NCI-H1105 treated with DMSO at 0.1 percent for 48 hours (cell line): ENCODE measurements at regions not wholly inside any gene's neighbourhood (a gene's known extent, or its start where the extent isn't known, plus 50 kb on each side); places are given as distances from the start of the nearest gene placed in this dataset.
"Not testable (repeated sequence)": the region's sequence is repeated elsewhere in the genome, so short reads cannot be mapped to it uniquely, and the experiment has no call there.

Experiments
- DNase-seq: peaks from one replicate; lab custom pipeline; 2025; lab: John Stamatoyannopoulos, UW

DNA sequence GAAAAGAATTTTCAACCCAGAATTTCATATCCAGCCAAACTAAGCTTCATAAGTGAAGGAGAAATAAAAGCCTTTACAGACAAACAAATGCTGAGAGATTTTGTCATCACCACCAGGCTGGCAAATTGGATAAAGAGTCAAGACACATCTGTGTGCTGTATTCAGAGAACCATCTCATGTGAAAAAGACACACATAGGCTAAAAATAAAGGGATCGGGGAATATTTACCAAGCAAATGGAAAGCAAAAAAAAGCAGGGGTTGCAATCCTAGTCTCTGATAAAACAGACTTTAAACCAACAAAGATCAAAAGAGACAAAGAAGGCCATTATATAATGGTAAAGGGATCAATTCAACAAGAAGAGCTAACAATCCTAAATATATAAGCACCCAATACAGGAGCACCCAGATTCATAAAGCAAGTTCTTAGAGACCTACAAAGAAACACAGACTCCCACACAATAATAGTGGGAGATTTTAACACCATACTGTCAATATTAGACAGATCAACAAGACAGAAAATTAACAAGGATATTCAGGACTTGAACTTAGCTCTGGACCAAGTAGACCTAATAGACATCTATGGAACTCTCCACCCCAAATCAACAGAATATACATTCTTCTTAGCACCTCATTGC lies 55.9 kb upstream of the ACSM6 start:
- DNase-seq = not testable (repeated sequence)

DNA sequence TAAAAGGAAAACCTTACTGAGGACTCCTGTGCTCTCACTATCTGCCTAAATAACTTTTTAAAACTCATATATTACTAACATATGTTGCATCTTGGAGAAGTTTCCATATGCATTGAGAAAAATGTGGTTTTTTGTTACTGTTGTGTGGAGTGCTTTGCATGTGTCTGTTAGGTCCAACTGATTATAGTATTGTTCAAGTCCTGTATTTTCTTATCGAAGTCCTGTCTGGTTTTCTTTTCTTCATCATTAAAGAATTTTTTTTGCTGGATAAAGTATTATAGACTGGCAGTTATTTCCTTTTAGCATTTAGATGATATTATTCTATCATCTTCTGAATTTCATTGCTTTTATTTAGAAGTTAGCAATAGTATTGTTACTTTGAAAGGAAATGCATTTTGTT lies 59.5 kb upstream of the ACSM6 start:
- DNase-seq = no peak

DNA sequence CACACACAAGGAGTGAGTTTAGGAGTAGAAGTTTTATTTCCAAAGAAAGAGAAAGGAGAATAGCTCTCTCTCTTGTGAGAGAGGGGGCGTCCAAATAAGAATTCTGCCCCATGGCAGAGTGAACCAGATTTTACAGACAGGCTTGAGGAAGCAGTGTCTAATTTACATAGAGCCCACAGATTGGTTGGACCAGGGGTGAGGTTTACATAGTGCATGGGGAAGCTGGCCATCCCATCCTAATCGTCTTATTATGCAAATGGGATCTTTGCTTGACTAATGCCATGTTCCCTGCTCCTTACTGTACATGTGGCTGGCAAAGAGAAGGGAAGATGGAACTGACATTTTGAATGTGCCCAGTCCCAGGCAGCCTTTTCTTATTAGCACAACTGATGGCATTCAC lies 60.0 kb upstream of the ACSM6 start:
- no peak for DNase-seq

DNA sequence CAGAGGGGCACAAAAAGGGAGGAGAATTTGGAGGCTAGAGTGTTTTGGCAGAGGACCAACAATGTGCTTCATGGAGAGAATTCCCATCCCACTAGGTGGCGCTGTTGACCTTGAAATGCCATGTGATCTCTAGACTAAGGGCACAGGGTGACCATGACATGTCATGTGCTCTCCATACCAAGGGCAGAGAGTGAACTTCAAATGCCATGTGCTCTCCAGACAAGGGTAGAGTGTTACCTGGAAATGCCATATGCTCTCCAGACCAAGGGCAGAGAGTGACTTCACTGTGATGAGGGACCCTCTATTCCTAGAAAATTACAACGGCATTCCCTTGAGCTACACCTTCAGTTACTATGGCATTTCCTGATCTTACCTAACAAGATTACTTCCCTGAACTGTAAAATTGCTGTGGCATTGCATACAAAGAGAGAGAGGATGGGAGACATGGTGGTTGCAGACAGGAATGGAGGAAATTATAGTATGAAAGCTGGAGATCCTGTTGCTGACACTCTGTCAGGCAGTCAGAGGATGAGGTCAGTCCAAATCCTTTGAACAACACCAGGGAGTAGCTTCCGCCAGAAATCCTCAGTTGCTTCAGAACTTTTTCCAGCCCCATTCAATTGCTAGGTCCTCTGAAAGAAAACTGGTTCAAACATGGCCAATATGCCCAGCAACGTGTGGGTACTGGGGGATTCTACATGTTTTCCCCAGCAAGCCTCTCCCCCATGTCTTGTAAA lies 60.9 kb upstream of the ACSM6 start:
- DNase-seq = peak; percentile 64

DNA sequence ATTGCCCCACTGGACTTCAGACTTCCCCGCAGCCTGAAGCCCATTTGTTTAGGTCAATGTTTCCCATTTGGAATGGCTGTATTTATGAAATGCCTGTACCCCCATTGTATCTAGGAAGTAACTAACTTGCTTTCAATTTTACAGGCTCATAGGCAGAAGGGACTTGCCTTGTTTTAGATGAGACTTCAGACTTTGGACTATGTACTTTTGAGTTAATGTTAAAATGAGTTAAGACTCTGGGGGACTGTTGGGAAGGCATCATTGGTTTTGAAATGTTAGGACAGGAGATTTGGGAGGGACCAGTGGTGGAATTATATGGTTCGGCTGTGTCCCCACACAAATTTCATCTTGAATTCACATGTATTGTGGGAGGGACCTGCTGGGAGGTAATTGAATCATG lies 61.1 kb upstream of the CYP2C8 start:
- DNase-seq = not testable (repeated sequence)

DNA sequence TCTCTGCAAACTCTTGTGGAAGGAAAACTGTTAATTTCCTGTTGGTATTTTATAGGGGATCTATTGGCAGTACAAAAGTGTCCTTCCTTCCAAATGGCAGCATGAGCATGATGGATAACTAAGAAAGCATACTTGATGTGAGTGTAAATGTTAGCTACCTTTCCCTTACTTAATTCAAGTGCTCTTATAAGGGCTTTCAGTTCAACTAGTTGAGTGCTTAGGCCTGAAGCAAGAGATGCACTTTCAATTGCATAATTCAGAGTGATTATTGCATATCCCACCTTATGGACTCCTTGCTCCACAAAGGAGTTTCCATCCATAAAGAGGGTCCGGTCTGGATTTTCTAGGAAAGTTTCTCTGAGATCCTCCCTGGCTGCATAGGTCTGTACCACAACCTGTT lies 56.3 kb upstream of the CYP2C8 start:
- no peak for DNase-seq

DNA sequence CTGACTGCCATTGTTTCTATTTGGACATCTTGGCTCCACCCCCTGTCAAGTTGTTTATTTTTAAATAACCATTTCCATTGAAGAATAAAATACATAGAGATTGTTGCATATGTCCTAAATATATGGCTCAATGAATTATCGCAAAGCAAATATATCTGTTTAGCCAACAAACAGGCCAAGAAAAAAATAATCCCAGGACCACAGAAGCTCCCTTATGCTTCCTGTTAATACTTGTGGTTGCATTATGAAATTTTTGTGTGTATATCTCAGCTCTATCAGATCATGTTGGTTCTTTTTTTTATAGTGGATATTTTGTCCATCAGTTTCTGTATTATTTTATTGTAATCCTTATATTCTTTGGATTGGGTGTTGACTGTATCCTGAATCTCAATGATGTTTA lies 53.4 kb upstream of the CYP2C8 start:
- no peak for DNase-seq

DNA sequence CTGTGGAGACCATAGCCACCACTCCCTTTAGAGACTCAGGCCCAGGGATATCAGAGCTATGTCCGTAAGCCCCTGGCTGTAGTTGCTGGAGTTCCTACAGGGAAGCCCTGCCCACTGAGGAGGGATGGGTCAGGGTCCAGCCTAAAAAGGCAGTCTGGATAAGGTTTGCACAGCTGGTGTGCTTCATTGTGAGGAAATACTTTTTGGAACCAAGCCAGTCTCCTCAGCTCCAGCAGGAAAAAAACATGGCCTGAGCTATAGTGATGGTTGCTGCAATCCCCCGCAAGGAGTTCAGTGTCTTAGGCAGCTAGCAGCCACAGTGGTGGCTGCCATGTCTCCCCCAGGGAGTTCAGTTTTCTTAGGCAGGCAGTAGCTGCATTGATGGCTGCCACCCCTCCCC lies 52.6 kb upstream of the CYP2C8 start:
- peak; percentile 17 for DNase-seq
